ENCODE measurements at regions not wholly inside any gene's neighbourhood (a gene's known extent, or its start where the extent isn't known, plus 50 kb on each side); places are given as distances from the start of the nearest gene placed in this dataset.

DNA sequence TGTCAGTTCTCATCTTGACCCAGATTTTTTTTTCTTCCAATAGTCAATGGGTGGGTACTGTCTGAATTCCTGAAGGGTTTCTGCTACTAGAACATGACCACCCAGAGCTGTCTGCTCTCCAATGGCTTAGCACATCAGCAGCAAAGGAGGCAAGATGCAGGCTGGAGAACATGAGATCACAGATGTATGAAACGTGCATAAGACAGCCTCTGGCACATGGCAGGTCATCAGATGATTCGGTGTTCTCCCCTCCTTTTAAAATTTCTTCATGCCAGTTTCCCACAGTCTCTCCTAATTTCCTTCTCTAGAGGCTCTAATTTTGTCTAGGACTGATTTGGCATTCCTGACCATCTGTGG lies 359.3 kb upstream of the TNP1 start:
- no peak for DNase-seq (ENCODE audit: low spot score)
- Histone ChIP-seq H3K4me1 (ENCODE audit: insufficient read depth) (no peaks in the 10 kb centered on the region), H3K4me3 (no peak overlapping the region), H3K4me2 (no peak overlapping the region), H4K20me1 (ENCODE audit: insufficient read depth, poor library complexity, severe bottlenecking) (no peaks in the 10 kb centered on the region), H3K27ac (no peak overlapping the region), H3K36me3 (replicated peaks; ENCODE audit: insufficient read depth, low read depth) (no peaks in the 10 kb centered on the region), H3K79me2 (no peaks in the 10 kb centered on the region), H3K9me2 (replicated peaks; ENCODE audit: insufficient read depth) (no peaks in the 10 kb centered on the region), H3K9me3 (ENCODE audit: low read depth) (no peaks in the 10 kb centered on the region), H2AFZ (no peak overlapping the region), H3K27me3 (no peaks in the 10 kb centered on the region)
- 87% methylated on average over 2 of the region's 2 CpGs for WGBS (ENCODE audit: low lambda C conversion rate, missing lambda C conversion rate)
- TF ChIP-seq, protein P1, sequence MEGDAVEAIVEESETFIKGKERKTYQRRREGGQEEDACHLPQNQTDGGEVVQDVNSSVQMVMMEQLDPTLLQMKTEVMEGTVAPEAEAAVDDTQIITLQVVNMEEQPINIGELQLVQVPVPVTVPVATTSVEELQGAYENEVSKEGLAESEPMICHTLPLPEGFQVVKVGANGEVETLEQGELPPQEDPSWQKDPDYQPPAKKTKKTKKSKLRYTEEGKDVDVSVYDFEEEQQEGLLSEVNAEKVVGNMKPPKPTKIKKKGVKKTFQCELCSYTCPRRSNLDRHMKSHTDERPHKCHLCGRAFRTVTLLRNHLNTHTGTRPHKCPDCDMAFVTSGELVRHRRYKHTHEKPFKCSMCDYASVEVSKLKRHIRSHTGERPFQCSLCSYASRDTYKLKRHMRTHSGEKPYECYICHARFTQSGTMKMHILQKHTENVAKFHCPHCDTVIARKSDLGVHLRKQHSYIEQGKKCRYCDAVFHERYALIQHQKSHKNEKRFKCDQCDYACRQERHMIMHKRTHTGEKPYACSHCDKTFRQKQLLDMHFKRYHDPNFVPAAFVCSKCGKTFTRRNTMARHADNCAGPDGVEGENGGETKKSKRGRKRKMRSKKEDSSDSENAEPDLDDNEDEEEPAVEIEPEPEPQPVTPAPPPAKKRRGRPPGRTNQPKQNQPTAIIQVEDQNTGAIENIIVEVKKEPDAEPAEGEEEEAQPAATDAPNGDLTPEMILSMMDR (IDR thresholded peaks at IDR 0.05; ENCODE audit: poor library complexity): no peak
- no peak for TF ChIP-seq EZH2phosphoT487 (IDR thresholded peaks at IDR 0.05; ENCODE audit: low read depth, severe bottlenecking, unreplicated experiment)
- TF ChIP-seq EZH2 (IDR thresholded peaks at IDR 0.05; ENCODE audit: borderline replicate concordance): no peak

DNA sequence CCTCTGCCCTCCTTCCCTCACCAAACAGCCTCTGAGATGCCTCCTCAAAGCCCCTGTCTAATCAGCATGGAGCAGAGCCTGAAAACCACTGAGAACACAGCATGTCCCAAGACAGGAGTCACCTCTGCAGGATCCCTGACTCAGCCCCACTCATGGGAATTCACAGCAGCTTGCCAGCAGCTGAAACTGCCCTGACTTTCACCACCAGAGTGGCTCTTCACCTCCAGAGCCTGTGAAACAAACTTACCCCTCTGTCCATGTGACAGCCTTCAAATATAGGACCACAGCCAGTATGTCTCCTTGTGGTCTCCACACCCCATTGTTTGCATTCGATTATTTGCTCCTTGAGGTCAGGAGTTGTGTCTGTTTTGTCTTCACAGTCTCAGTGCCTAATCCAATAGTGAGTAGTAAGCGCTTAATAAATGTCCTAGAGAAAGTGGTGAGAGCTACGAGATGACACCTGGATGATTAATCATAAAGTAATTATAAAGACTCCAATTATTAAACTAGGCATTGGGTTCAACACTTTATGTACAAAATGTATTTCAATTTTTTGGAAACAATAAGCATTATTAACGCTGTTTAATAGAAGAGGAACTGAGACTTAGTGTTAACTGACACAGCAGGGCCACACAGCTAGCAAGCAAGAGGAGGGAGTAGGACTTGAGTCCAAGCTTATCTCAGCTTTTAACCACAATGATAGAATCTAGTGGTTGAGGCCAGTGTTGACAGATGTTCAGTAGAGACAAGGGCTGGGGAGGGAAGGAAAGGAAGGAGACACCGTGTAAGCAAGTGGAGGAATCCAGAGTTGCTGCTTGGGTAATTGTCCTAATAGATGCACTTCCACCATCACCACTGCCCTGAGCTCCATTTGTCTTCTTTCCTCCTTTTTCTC lies 358.7 kb upstream of the TNP1 start:
- no peak overlapping the region for H3K27ac ChIP-seq
- H4K20me1 ChIP-seq (ENCODE audit: insufficient read depth, poor library complexity, severe bottlenecking): no peaks in the 10 kb centered on the region
- no peaks in the 10 kb centered on the region for H3K79me2 ChIP-seq
- TF ChIP-seq, protein P1 (IDR thresholded peaks at IDR 0.05; ENCODE audit: poor library complexity): no peak
- TF ChIP-seq EZH2phosphoT487 (IDR thresholded peaks at IDR 0.05; ENCODE audit: low read depth, severe bottlenecking, unreplicated experiment) (no peak), EZH2 (IDR thresholded peaks at IDR 0.05; ENCODE audit: borderline replicate concordance) (no peak)
- H3K4me2 ChIP-seq: no peak overlapping the region
- no peaks in the 10 kb centered on the region for H3K27me3 ChIP-seq
- WGBS (ENCODE audit: low lambda C conversion rate, missing lambda C conversion rate): 76% methylated on average over 5 of the region's 5 CpGs
- no peaks in the 10 kb centered on the region for H3K36me3 ChIP-seq (replicated peaks; ENCODE audit: insufficient read depth, low read depth)
- no peak overlapping the region for H3K4me3 ChIP-seq
- H3K9me3 ChIP-seq (ENCODE audit: low read depth): no peaks in the 10 kb centered on the region
- no peaks in the 10 kb centered on the region for H3K4me1 ChIP-seq (ENCODE audit: insufficient read depth)
- H3K9me2 ChIP-seq (replicated peaks; ENCODE audit: insufficient read depth): no peaks in the 10 kb centered on the region
- H2AFZ ChIP-seq: no peak overlapping the region
- no peak for DNase-seq (ENCODE audit: low spot score)

DNA sequence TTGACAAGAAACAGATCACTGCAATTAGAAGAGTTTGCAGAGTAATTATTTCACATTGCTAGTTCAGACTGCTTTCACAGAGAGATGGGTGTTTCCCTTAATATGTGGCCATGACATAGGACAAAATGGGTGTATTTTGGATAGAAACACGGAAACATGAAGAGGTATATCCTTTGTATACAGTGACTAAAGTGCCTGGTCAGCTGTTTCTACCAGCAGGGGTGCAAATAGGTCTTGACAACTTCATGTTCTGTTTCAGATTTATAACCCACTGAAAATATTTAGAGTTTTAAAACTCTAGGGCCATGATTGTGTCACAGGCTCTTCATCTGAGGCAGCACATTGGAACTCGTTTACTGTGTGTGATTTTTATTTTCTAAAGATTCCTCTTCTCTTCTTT lies 357.1 kb upstream of the TNP1 start:
- H2AFZ ChIP-seq: no peak overlapping the region
- H3K79me2 ChIP-seq: no peaks in the 10 kb centered on the region
- no peak overlapping the region for H3K4me3 ChIP-seq
- no peaks in the 10 kb centered on the region for H3K36me3 ChIP-seq (replicated peaks; ENCODE audit: insufficient read depth, low read depth)
- TF ChIP-seq, protein P1 (IDR thresholded peaks at IDR 0.05; ENCODE audit: poor library complexity): no peak
- TF ChIP-seq EZH2 (IDR thresholded peaks at IDR 0.05; ENCODE audit: borderline replicate concordance) (no peak), EZH2phosphoT487 (IDR thresholded peaks at IDR 0.05; ENCODE audit: low read depth, severe bottlenecking, unreplicated experiment) (no peak)
- no peak overlapping the region for H3K27ac ChIP-seq
- 82% methylated on average over 2 of the region's 2 CpGs for WGBS (ENCODE audit: low lambda C conversion rate, missing lambda C conversion rate)
- no peaks in the 10 kb centered on the region for H4K20me1 ChIP-seq (ENCODE audit: insufficient read depth, poor library complexity, severe bottlenecking)
- H3K4me2 ChIP-seq: no peak overlapping the region
- no peak for DNase-seq (ENCODE audit: low spot score)
- H3K4me1 ChIP-seq (ENCODE audit: insufficient read depth): no peaks in the 10 kb centered on the region
- no peaks in the 10 kb centered on the region for H3K9me2 ChIP-seq (replicated peaks; ENCODE audit: insufficient read depth)
- H3K9me3 ChIP-seq (ENCODE audit: low read depth): no peaks in the 10 kb centered on the region
- no peaks in the 10 kb centered on the region for H3K27me3 ChIP-seq
